HG03460 (cell line): ENCODE measurements at regions not wholly inside any gene's neighbourhood (a gene's known extent, or its start where the extent isn't known, plus 50 kb on each side); places are given as distances from the start of the nearest gene placed in this dataset.
"Not testable (repeated sequence)": the region's sequence is repeated elsewhere in the genome, so short reads cannot be mapped to it uniquely, and the experiment has no call there.

Experiments
- ATAC-seq: cut with Tn5 transposase; IDR thresholded peaks from one replicate; pipeline ENCODE4 v1.9.1; 2021; ENCODE audit not compliant: unreplicated experiment

GRCh38 chr7:16267953-16268820 lies 153.2 kb downstream of the CRPPA start:
- ATAC-seq = no peak

- ATAC-seq = no peak
These were observed 154.5 kb downstream of the CRPPA start for GRCh38 chr7:16266877-16267276.

GRCh38 chr7:16266470-16266869 lies 154.9 kb downstream of the CRPPA start:
- not testable (repeated sequence) for ATAC-seq

GRCh38 chr7:16265863-16266458 lies 155.4 kb downstream of the CRPPA start:
- no peak for ATAC-seq

GRCh38 chr7:16264823-16265804 lies 156.2 kb downstream of the CRPPA start:
- no peak for ATAC-seq

- no peak for ATAC-seq
These were observed 157.1 kb downstream of the CRPPA start for GRCh38 chr7:16264036-16264819.

- ATAC-seq = not testable (repeated sequence)
These were observed 158.0 kb downstream of the CRPPA start for GRCh38 chr7:16263377-16263776.

- no peak for ATAC-seq
These were observed 159.7 kb downstream of the CRPPA start for GRCh38 chr7:16261654-16262053.

- ATAC-seq = no peak
These were observed 160.2 kb downstream of the CRPPA start for GRCh38 chr7:16261100-16261499.

GRCh38 chr7:16260236-16260728 lies 161.1 kb downstream of the CRPPA start:
- peak; percentile 90 for ATAC-seq

- not testable (repeated sequence) for ATAC-seq
These were observed 164.9 kb downstream of the CRPPA start for GRCh38 chr7:16256419-16256818.

GRCh38 chr7:16255952-16256351 lies 165.4 kb downstream of the CRPPA start:
- not testable (repeated sequence) for ATAC-seq

GRCh38 chr7:16250655-16251054 lies 170.7 kb downstream of the CRPPA start:
- not testable (repeated sequence) for ATAC-seq

GRCh38 chr7:16249204-16249603 lies 172.1 kb downstream of the CRPPA start:
- ATAC-seq = not testable (repeated sequence)

GRCh38 chr7:16248556-16248955 lies 172.8 kb downstream of the CRPPA start:
- ATAC-seq = not testable (repeated sequence)

GRCh38 chr7:16244469-16244868 lies 176.9 kb downstream of the CRPPA start:
- no peak for ATAC-seq

- no peak for ATAC-seq
These were observed 178.4 kb downstream of the CRPPA start for GRCh38 chr7:16242920-16243319.

GRCh38 chr7:16241017-16241416 lies 180.3 kb downstream of the CRPPA start:
- ATAC-seq = no peak

- no peak for ATAC-seq
These were observed 185.0 kb downstream of the CRPPA start for GRCh38 chr7:16236381-16236780.
